CD4-positive, alpha-beta T cell (primary cell): ENCODE measurements at regions not wholly inside any gene's neighbourhood (a gene's known extent, or its start where the extent isn't known, plus 50 kb on each side); places are given as distances from the start of the nearest gene placed in this dataset.

Source experiments
- ATAC-seq: fragments of 200-7000 bp; cut with Tn5 transposase; one replicate; pipeline ENCODE4 v1.10.0; 2022; ENCODE audit warnings: mild to moderate bottlenecking; ENCODE audit not compliant: poor library complexity
- CTCF ChIA-PET: fragments of 350-600 bp; sonication (Branson Sonifier 250); formaldehyde crosslinking; loops from one replicate; lab custom pipeline; 2021; ENCODE audit warnings: antibody characterized with exemption, inconsistent platforms; lab: Charles Lee
- POLR2A ChIA-PET: fragments of 350-600 bp; sonication (Branson Sonifier 250); formaldehyde crosslinking; loops from one replicate; lab custom pipeline; 2021; ENCODE audit warnings: antibody characterized with exemption, inconsistent platforms; lab: Charles Lee
- DNase-seq, 14 experiments: peaks; one replicate each; pipeline ENCODE4 v3.0.0-alpha.2; 2013 to 2020; ENCODE audit warnings: mixed read lengths in 2 of 14
- H3K27ac ChIP-seq, 2 donors: one replicate each; pipeline versions ENCODE4 v1.5.1 to v1.7.0; 2013; ENCODE audit warnings: low read length in 2 of 2, low read depth in 1 of 2, mild to moderate bottlenecking in 1 of 2
- H3K27me3 ChIP-seq, 2 experiments: 1 replicate in 1 of 2; 2 replicates in 1 of 2; pipeline versions ENCODE4 v1.6.1 to v1.7.0; 2013; ENCODE audit warnings: low read length in 2 of 2, control low read depth in 1 of 2, mild to moderate bottlenecking in 1 of 2, moderate library complexity in 1 of 2; ENCODE audit not compliant: insufficient read depth in 2 of 2, control insufficient read depth in 1 of 2
- H3K36me3 ChIP-seq: one replicate; pipeline ENCODE4 v1.6.1; 2013; ENCODE audit warnings: low read length, control low read depth; ENCODE audit not compliant: insufficient read depth
- H3K4me1 ChIP-seq: one replicate; pipeline ENCODE4 v1.6.1; 2013; ENCODE audit warnings: low read length, control low read depth; ENCODE audit not compliant: insufficient read depth
- H3K4me3 ChIP-seq: one replicate; pipeline ENCODE4 v1.5.1; 2013; ENCODE audit warnings: mild to moderate bottlenecking, low read length, moderate library complexity
- H3K9me3 ChIP-seq, 2 experiments: 1 replicate in 1 of 2; 2 replicates in 1 of 2; pipeline versions ENCODE4 v1.6.1 to v1.7.0; 2013; ENCODE audit warnings: low read length in 2 of 2, mild to moderate bottlenecking in 2 of 2, control low read depth in 1 of 2, moderate library complexity in 1 of 2; ENCODE audit not compliant: control insufficient read depth in 1 of 2, insufficient read depth in 1 of 2
- H3K27ac Mint-ChIP-seq: one replicate; pipeline ENCODE4 v1.8.0; 2020; ENCODE audit warnings: mixed read lengths
- H3K27me3 Mint-ChIP-seq: one replicate; pipeline ENCODE4 v1.8.0; 2021; ENCODE audit warnings: mixed read lengths
- H3K36me3 Mint-ChIP-seq: one replicate; pipeline ENCODE4 v1.8.0; 2021; ENCODE audit warnings: low read depth, mixed read lengths
- H3K4me1 Mint-ChIP-seq: one replicate; pipeline ENCODE4 v1.8.0; 2021; ENCODE audit warnings: low read depth, mixed read lengths
- H3K4me3 Mint-ChIP-seq: one replicate; pipeline ENCODE4 v1.8.0; 2020; ENCODE audit warnings: mild to moderate bottlenecking, mixed read lengths
- H3K9me3 Mint-ChIP-seq: one replicate; pipeline ENCODE4 v1.8.0; 2020; ENCODE audit warnings: mixed read lengths
- intact Hi-C, 2 experiments: fragments of 100-400 bp; cut with DNase I in 1 of 2; cut with micrococcal nuclease in 1 of 2; formaldehyde crosslinking; loops; one replicate each; pipeline versions ENCODE4 v1.15.1 to v1.9.0; 2023 to 2025; cut with DNase I, micrococcal nuclease
- TF ChIP-seq, protein P1 (sequence below): fragments of 200-600 bp; IDR thresholded peaks from one replicate; pipeline ENCODE4 v1.8.0; 2022; ENCODE audit warnings: antibody characterized with exemption, mild to moderate bottlenecking

DNA sequence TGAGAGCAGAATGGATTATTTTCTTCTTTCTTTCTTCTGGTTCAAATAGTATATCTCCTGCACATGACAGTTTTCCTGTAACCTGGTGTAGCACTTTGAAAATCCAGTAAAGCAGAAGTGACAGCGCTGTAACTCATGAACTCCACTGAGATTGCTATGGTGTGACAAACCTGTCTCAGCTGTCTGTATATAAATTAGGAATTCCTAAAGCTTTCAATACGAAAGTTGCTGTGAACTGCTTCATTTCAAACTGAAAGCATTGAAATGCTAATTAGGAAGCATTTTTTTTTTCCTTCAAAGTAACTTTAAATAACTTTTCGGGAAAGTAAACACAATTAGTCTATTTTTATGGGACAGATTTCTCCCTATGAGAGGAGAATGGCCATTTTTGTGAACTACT is 646.9 kb upstream of the ZP4 start:
- Histone ChIP-seq H3K9me3 (peaks cover 0 to 14% of the 10 kb centered on the region in 2 experiments), H3K36me3 (no peaks in the 10 kb centered on the region), H3K27me3 (no peaks in the 10 kb centered on the region), H3K4me1 (no peaks in the 10 kb centered on the region), H3K27ac (no peak overlapping the region), H3K4me3 (no peak overlapping the region)
- Mint-ChIP-seq H3K4me1 (no peaks in the 10 kb centered on the region), H3K9me3 (peaks cover 2% of the 10 kb centered on the region), H3K27me3 (no peaks in the 10 kb centered on the region), H3K4me3 (no peak overlapping the region), H3K27ac (no peak overlapping the region), H3K36me3 (no peaks in the 10 kb centered on the region)
- intact Hi-C loops: no loop called here
- DNase-seq: no peak
- POLR2A ChIA-PET: no interaction called here
- CTCF ChIA-PET: no interaction called here
- no peak for ATAC-seq
- TF ChIP-seq, protein P1, sequence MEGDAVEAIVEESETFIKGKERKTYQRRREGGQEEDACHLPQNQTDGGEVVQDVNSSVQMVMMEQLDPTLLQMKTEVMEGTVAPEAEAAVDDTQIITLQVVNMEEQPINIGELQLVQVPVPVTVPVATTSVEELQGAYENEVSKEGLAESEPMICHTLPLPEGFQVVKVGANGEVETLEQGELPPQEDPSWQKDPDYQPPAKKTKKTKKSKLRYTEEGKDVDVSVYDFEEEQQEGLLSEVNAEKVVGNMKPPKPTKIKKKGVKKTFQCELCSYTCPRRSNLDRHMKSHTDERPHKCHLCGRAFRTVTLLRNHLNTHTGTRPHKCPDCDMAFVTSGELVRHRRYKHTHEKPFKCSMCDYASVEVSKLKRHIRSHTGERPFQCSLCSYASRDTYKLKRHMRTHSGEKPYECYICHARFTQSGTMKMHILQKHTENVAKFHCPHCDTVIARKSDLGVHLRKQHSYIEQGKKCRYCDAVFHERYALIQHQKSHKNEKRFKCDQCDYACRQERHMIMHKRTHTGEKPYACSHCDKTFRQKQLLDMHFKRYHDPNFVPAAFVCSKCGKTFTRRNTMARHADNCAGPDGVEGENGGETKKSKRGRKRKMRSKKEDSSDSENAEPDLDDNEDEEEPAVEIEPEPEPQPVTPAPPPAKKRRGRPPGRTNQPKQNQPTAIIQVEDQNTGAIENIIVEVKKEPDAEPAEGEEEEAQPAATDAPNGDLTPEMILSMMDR: no peak

DNA sequence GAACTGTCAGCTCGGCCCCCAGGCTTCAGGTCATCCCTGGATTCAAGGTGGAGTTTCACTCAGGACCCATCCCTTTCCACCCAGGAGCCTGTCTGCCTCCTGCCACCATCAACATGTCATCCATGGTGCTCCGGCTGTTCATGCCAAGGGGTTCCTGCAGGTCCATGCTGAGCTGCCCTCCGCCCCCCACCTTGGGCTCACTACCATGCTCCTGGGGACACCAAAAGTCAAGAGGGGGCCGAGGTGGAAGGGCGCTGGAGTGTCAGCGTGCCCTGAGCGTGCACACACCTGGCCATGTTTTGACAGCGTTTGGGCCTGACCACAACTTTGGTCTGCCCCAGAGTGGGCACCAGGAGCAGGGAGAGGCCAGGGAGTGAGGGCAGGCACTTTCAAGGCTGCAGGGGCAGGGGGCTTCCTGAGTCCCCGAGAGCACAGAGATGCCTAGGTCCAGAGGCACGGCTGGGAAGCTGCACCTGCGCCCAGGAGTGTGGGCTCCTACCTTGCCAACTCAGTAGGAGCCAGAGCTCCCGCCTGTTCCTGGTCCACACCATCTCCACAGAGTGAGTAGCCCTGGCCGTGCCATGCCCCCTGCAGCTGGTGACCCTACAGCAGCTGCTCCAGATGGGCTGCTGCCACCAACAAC is 639.6 kb upstream of the ZP4 start:
- no peaks in the 10 kb centered on the region for H3K4me1 ChIP-seq
- ChIA-PET POLR2A (no interaction called here), CTCF (no interaction called here)
- H3K9me3 ChIP-seq: peaks cover 0 to 20% of the 10 kb centered on the region in 2 experiments
- H3K27ac ChIP-seq: no peak overlapping the region
- intact Hi-C loops: no loop called here
- no peak for ATAC-seq
- Mint-ChIP-seq H3K36me3 (no peaks in the 10 kb centered on the region), H3K9me3 (peaks cover 4% of the 10 kb centered on the region), H3K27ac (no peak overlapping the region), H3K27me3 (no peaks in the 10 kb centered on the region), H3K4me1 (no peaks in the 10 kb centered on the region), H3K4me3 (no peak overlapping the region)
- TF ChIP-seq, protein P1: no peak
- H3K36me3 ChIP-seq: no peaks in the 10 kb centered on the region
- DNase-seq: no peak
- H3K27me3 ChIP-seq: no peaks in the 10 kb centered on the region
- no peak overlapping the region for H3K4me3 ChIP-seq

DNA sequence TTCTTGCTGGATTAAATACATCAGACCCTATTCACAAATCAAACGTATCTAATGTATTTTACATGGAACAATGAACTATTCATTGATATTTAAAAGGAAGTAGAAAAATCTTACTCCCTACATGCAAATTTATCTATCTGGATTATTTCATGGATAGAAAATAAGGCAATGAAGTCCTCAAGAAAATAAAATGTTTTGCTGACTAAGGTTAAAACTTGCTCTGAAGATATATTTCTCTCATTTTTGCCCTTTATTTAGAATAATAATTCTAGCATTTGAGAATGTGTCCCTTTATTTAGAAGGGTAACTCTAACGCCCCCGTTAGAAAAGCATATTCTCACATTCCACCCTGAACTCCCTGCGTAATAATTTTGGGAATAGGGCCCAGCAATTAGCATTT is 627.0 kb upstream of the ZP4 start:
- ChIA-PET POLR2A (no interaction called here), CTCF (no interaction called here)
- Histone ChIP-seq H3K4me1 (no peaks in the 10 kb centered on the region), H3K9me3 (peaks cover 8 to 12% of the 10 kb centered on the region in 2 experiments), H3K27me3 (no peaks in the 10 kb centered on the region), H3K27ac (no peak overlapping the region), H3K36me3 (no peaks in the 10 kb centered on the region), H3K4me3 (no peak overlapping the region)
- TF ChIP-seq, protein P1: no peak
- H3K27ac Mint-ChIP-seq: no peak overlapping the region
- H3K4me1 Mint-ChIP-seq: no peaks in the 10 kb centered on the region
- H3K27me3 Mint-ChIP-seq: no peaks in the 10 kb centered on the region
- no peak for ATAC-seq
- no peak for DNase-seq
- intact Hi-C loops: no loop called here
- H3K9me3 Mint-ChIP-seq: peaks cover 4% of the 10 kb centered on the region
- no peak overlapping the region for H3K4me3 Mint-ChIP-seq
- no peaks in the 10 kb centered on the region for H3K36me3 Mint-ChIP-seq
